ENCODE measurements at regions not wholly inside any gene's neighbourhood (a gene's known extent, or its start where the extent isn't known, plus 50 kb on each side); places are given as distances from the start of the nearest gene placed in this dataset.

- Histone ChIP-seq H4K20me1 (ENCODE audit: insufficient read depth, low read length) (no peaks in the 10 kb centered on the region), H3K79me2 (ENCODE audit: low read length) (no peaks in the 10 kb centered on the region), H3K27me3 (ENCODE audit: low read depth, low read length) (no peaks in the 10 kb centered on the region), H3K4me3 (ENCODE audit: low read length) (no peak overlapping the region), H3K27ac (ENCODE audit: low read length) (no peak overlapping the region), H2AFZ (ENCODE audit: low read depth, low read length) (no peak overlapping the region), H3K4me1 (ENCODE audit: low read length) (no peaks in the 10 kb centered on the region), H3K9ac (ENCODE audit: low read length) (no peak overlapping the region), H3K4me2 (ENCODE audit: low read length) (no peak overlapping the region), H3K36me3 (replicated peaks; ENCODE audit: low read depth, low read length) (no peaks in the 10 kb centered on the region), H3K9me3 (ENCODE audit: insufficient read depth, low read length) (no peaks in the 10 kb centered on the region)
- TF ChIP-seq EZH2phosphoT487 (IDR thresholded peaks at IDR 0.05; ENCODE audit: low read depth) = no peak
- TF ChIP-seq, protein P1, sequence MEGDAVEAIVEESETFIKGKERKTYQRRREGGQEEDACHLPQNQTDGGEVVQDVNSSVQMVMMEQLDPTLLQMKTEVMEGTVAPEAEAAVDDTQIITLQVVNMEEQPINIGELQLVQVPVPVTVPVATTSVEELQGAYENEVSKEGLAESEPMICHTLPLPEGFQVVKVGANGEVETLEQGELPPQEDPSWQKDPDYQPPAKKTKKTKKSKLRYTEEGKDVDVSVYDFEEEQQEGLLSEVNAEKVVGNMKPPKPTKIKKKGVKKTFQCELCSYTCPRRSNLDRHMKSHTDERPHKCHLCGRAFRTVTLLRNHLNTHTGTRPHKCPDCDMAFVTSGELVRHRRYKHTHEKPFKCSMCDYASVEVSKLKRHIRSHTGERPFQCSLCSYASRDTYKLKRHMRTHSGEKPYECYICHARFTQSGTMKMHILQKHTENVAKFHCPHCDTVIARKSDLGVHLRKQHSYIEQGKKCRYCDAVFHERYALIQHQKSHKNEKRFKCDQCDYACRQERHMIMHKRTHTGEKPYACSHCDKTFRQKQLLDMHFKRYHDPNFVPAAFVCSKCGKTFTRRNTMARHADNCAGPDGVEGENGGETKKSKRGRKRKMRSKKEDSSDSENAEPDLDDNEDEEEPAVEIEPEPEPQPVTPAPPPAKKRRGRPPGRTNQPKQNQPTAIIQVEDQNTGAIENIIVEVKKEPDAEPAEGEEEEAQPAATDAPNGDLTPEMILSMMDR (IDR thresholded peaks at IDR 0.05; ENCODE audit: low read depth, low read length) = no peak
Measured at GRCh38 chr10:60677531-60678129, 100.6 kb upstream of the CDK1 start.

DNA sequence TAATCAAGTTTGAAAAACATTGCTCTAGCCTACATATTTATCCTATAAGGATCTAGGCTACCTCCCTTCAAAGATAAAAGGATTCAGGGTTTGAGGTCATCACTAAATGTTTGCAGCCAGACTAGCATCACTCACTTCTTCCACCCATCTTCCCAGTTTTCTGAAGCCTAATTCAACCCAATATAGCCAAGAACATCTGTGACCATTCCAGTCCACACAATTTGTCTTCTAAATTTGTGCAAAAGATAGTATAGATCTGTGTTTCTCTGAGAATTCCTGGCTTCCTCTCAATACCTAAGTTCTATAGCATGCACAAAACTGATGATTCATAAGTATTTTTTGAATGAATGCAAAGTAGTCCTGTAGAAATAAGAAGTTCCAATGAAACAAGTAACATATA lies 103.0 kb upstream of the CDK1 start:
- TF ChIP-seq, protein P1 (IDR thresholded peaks at IDR 0.05; ENCODE audit: low read depth, low read length) = no peak
- TF ChIP-seq EZH2phosphoT487 (IDR thresholded peaks at IDR 0.05; ENCODE audit: low read depth) = no peak
- Histone ChIP-seq H3K79me2 (ENCODE audit: low read length) (no peaks in the 10 kb centered on the region), H3K27me3 (ENCODE audit: low read depth, low read length) (no peaks in the 10 kb centered on the region)

DNA sequence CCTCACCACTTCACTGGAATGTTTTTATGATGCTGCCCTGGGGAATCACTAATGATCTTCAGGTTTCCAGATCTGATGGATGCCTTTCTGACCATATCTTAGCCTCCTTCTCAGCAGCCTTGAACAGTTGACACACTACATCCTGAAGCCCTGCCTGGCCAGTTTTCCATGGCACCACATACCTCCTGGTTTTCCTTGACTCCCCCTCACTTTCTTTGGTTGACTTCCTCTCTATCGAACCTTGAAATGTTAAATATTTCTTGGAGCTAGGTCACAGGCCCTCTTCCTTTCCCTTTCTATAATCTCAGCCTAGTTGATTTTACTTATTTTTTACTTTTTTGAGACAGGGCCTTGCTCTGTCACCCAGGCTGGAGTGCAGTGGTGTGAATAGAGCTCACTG lies 108.8 kb upstream of the CDK1 start:
- H3K36me3 ChIP-seq (replicated peaks; ENCODE audit: low read depth, low read length) = no peaks in the 10 kb centered on the region
- no peaks in the 10 kb centered on the region for H3K79me2 ChIP-seq (ENCODE audit: low read length)
- H3K9me3 ChIP-seq (ENCODE audit: insufficient read depth, low read length) = no peaks in the 10 kb centered on the region
- no peak overlapping the region for H2AFZ ChIP-seq (ENCODE audit: low read depth, low read length)
- no peaks in the 10 kb centered on the region for H4K20me1 ChIP-seq (ENCODE audit: insufficient read depth, low read length)
- no peaks in the 10 kb centered on the region for H3K27me3 ChIP-seq (ENCODE audit: low read depth, low read length)
- no peak overlapping the region for H3K4me2 ChIP-seq (ENCODE audit: low read length)
- TF ChIP-seq, protein P1 (IDR thresholded peaks at IDR 0.05; ENCODE audit: low read depth, low read length) = no peak
- no peak for TF ChIP-seq EZH2phosphoT487 (IDR thresholded peaks at IDR 0.05; ENCODE audit: low read depth)
- no peak overlapping the region for H3K27ac ChIP-seq (ENCODE audit: low read length)
- no peak overlapping the region for H3K9ac ChIP-seq (ENCODE audit: low read length)
- H3K4me1 ChIP-seq (ENCODE audit: low read length) = no peaks in the 10 kb centered on the region
- H3K4me3 ChIP-seq (ENCODE audit: low read length) = no peak overlapping the region

More for the DNA sequence above, 103.0 kb upstream of the CDK1 start:
- Histone ChIP-seq H3K36me3 (replicated peaks; ENCODE audit: low read depth, low read length) (no peaks in the 10 kb centered on the region), H2AFZ (ENCODE audit: low read depth, low read length) (no peak overlapping the region), H4K20me1 (ENCODE audit: insufficient read depth, low read length) (no peaks in the 10 kb centered on the region), H3K4me2 (ENCODE audit: low read length) (no peak overlapping the region), H3K9me3 (ENCODE audit: insufficient read depth, low read length) (no peaks in the 10 kb centered on the region), H3K9ac (ENCODE audit: low read length) (no peak overlapping the region), H3K27ac (ENCODE audit: low read length) (no peak overlapping the region), H3K4me1 (ENCODE audit: low read length) (no peaks in the 10 kb centered on the region), H3K4me3 (ENCODE audit: low read length) (no peak overlapping the region)

DNA sequence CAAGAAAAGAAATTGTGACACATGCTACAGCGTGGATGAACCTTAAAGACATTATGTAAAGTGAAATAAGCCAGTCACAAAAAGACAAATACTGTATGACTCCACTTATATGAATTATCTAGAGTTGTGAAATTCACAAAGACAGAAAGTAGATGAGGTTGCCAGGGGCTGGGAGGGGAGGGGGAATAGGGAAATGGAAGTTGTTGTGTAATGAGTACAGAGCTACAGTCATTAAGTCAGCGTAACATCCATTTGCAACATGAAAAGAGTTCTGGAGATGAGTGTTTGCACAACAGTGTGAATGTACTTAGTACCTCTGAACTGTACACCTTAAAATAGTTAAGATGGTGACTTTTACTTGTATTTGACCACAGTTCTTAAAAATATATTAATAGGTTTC lies 112.1 kb upstream of the CDK1 start:
- H3K79me2 ChIP-seq (ENCODE audit: low read length) = no peaks in the 10 kb centered on the region

More for the DNA sequence above, 112.1 kb upstream of the CDK1 start:
- H3K4me2 ChIP-seq (ENCODE audit: low read length) = no peak overlapping the region
- H4K20me1 ChIP-seq (ENCODE audit: insufficient read depth, low read length) = no peaks in the 10 kb centered on the region
- no peaks in the 10 kb centered on the region for H3K4me1 ChIP-seq (ENCODE audit: low read length)
- no peaks in the 10 kb centered on the region for H3K9me3 ChIP-seq (ENCODE audit: insufficient read depth, low read length)
- no peak overlapping the region for H3K27ac ChIP-seq (ENCODE audit: low read length)
- no peaks in the 10 kb centered on the region for H3K27me3 ChIP-seq (ENCODE audit: low read depth, low read length)
- H3K4me3 ChIP-seq (ENCODE audit: low read length) = no peak overlapping the region
- no peak overlapping the region for H3K9ac ChIP-seq (ENCODE audit: low read length)
- TF ChIP-seq EZH2phosphoT487 (IDR thresholded peaks at IDR 0.05; ENCODE audit: low read depth) = no peak
- TF ChIP-seq, protein P1 (IDR thresholded peaks at IDR 0.05; ENCODE audit: low read depth, low read length) = no peak
- no peaks in the 10 kb centered on the region for H3K36me3 ChIP-seq (replicated peaks; ENCODE audit: low read depth, low read length)
- H2AFZ ChIP-seq (ENCODE audit: low read depth, low read length) = no peak overlapping the region
